ENCODE measurements at regions not wholly inside any gene's neighbourhood (a gene's known extent, or its start where the extent isn't known, plus 50 kb on each side); places are given as distances from the start of the nearest gene placed in this dataset.

- TF ChIP-seq, protein P1, sequence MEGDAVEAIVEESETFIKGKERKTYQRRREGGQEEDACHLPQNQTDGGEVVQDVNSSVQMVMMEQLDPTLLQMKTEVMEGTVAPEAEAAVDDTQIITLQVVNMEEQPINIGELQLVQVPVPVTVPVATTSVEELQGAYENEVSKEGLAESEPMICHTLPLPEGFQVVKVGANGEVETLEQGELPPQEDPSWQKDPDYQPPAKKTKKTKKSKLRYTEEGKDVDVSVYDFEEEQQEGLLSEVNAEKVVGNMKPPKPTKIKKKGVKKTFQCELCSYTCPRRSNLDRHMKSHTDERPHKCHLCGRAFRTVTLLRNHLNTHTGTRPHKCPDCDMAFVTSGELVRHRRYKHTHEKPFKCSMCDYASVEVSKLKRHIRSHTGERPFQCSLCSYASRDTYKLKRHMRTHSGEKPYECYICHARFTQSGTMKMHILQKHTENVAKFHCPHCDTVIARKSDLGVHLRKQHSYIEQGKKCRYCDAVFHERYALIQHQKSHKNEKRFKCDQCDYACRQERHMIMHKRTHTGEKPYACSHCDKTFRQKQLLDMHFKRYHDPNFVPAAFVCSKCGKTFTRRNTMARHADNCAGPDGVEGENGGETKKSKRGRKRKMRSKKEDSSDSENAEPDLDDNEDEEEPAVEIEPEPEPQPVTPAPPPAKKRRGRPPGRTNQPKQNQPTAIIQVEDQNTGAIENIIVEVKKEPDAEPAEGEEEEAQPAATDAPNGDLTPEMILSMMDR (IDR thresholded peaks at IDR 0.05): no peak
- no peak for TF ChIP-seq POLR2A (IDR thresholded peaks at IDR 0.05)
These were observed 97.7 kb upstream of the CDCA7L start for GRCh38 chr7:22043367-22043766.
